ENCODE measurements at regions not wholly inside any gene's neighbourhood (a gene's known extent, or its start where the extent isn't known, plus 50 kb on each side); places are given as distances from the start of the nearest gene placed in this dataset.

DNA sequence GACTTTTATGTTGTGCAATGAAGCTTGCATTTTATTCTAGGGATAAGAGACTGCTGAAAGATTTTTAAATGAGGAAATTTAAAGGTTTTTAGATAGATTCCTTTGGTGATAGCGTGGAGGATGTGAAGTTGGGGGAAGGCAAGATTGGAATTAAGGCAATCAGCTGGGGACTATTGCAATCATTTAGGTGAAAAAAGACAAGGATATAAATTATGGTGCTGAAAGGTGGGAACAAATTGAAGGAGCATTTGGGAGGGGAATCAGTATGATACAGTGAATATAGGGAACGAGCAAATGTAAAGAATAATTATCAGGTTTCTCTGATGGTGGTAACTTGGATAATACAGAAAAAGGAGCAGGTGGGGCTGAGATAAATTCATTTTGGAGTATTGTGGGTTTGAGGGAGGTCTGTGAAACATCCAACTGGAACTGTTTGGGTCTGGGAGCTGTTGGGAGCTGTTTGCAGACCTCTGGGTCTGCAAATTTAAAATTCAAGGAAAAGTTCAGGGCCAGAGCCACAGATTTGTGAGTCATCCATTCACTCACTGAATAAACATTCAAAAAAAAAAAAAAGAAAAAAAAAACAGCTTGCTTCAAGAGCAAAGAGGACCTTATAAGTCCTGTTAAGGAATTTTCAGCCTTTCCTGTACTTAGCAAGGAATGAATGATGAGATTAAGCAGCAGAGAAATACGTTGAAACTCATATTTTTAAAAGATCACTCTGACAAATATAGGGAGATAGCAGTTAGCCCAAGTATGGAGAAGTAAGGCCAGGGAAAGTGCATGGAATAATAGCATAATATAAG is 257.5 kb upstream of the FN1 start:
- no peak overlapping the region for H3K4me3 ChIP-seq (ENCODE audit: low read depth in 2 of 2, low read length in 2 of 2)
- TF ChIP-seq REST (IDR thresholded peaks at IDR 0.05; ENCODE audit: insufficient read depth in 1 of 2, low read depth in 2 of 2, low read length in 1 of 2) (no peak), SIN3A (IDR thresholded peaks at IDR 0.05; ENCODE audit: borderline replicate concordance, insufficient read depth, low read depth, low read length) (no peak), TCF7L2 (IDR thresholded peaks at IDR 0.05; ENCODE audit: low read depth, low read length) (no peak)
- no peak overlapping the region for H3K27ac ChIP-seq (ENCODE audit: low read length)
- DNase-seq (ENCODE audit: low read depth, low spot score) (no peak), ATAC-seq (no peak)
- no TSS peak for BruUV-seq (replicated peaks)
- no peaks in the 10 kb centered on the region for H3K36me3 ChIP-seq (ENCODE audit: control insufficient read depth, insufficient read depth, low read length)
- POLR2A ChIA-PET: interaction anchor here (0.6 kb wide), 1 partner anchor 1502 kb away, joined by 3 read pairs; no protein-coding TSS in a partner anchor
- H3K27me3 ChIP-seq (ENCODE audit: control insufficient read depth, insufficient read depth, low read length): no peaks in the 10 kb centered on the region
- no peaks in the 10 kb centered on the region for H3K9me3 ChIP-seq (ENCODE audit: control insufficient read depth, insufficient read depth, low read depth, low read length)
- CTCF ChIA-PET: no interaction called here
- no peaks in the 10 kb centered on the region for H3K4me1 ChIP-seq (ENCODE audit: control insufficient read depth, insufficient read depth, low read length)
- intact Hi-C loops (cut with micrococcal nuclease; ENCODE audit: unreplicated experiment) (no loop called here), in situ Hi-C loops (cut with HindIII; ENCODE audit: low pct_unique_long_range_greater_than_20kb, low sequenced_read_pairs) (no loop called here)

- Histone ChIP-seq H3K36me3 (ENCODE audit: control insufficient read depth, insufficient read depth, low read length) (no peaks in the 10 kb centered on the region), H3K9me3 (ENCODE audit: control insufficient read depth, insufficient read depth, low read depth, low read length) (no peaks in the 10 kb centered on the region), H3K4me3 (ENCODE audit: low read depth in 2 of 2, low read length in 2 of 2) (no peak overlapping the region), H3K4me1 (ENCODE audit: control insufficient read depth, insufficient read depth, low read length) (no peaks in the 10 kb centered on the region), H3K27me3 (ENCODE audit: control insufficient read depth, insufficient read depth, low read length) (no peaks in the 10 kb centered on the region), H3K27ac (ENCODE audit: low read length) (no peak overlapping the region)
- intact Hi-C loops (cut with micrococcal nuclease; ENCODE audit: unreplicated experiment): no loop called here
- ATAC-seq (no peak), DNase-seq (ENCODE audit: low read depth, low spot score) (no peak)
- ChIA-PET POLR2A (interaction anchor here (0.6 kb wide), 1 partner anchor 1501 kb away, joined by 3 read pairs; no protein-coding TSS in a partner anchor), CTCF (no interaction called here)
- in situ Hi-C loops (cut with HindIII; ENCODE audit: low pct_unique_long_range_greater_than_20kb, low sequenced_read_pairs): no loop called here
- no peak for TF ChIP-seq POLR2AphosphoS5 (IDR thresholded peaks at IDR 0.05; ENCODE audit: low read depth, low read length)
- TF ChIP-seq REST (IDR thresholded peaks at IDR 0.05; ENCODE audit: insufficient read depth in 1 of 2, low read depth in 2 of 2, low read length in 1 of 2): no peak
- no peak for TF ChIP-seq TCF7L2 (IDR thresholded peaks at IDR 0.05; ENCODE audit: low read depth, low read length)
- TF ChIP-seq, protein P1, sequence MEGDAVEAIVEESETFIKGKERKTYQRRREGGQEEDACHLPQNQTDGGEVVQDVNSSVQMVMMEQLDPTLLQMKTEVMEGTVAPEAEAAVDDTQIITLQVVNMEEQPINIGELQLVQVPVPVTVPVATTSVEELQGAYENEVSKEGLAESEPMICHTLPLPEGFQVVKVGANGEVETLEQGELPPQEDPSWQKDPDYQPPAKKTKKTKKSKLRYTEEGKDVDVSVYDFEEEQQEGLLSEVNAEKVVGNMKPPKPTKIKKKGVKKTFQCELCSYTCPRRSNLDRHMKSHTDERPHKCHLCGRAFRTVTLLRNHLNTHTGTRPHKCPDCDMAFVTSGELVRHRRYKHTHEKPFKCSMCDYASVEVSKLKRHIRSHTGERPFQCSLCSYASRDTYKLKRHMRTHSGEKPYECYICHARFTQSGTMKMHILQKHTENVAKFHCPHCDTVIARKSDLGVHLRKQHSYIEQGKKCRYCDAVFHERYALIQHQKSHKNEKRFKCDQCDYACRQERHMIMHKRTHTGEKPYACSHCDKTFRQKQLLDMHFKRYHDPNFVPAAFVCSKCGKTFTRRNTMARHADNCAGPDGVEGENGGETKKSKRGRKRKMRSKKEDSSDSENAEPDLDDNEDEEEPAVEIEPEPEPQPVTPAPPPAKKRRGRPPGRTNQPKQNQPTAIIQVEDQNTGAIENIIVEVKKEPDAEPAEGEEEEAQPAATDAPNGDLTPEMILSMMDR (IDR thresholded peaks at IDR 0.05): no peak
- no peak for TF ChIP-seq SIN3A (IDR thresholded peaks at IDR 0.05; ENCODE audit: borderline replicate concordance, insufficient read depth, low read depth, low read length)
- BruUV-seq (replicated peaks): no TSS peak
Measured at GRCh38 chr2:215692387-215693079, 256.7 kb upstream of the FN1 start.
